OCI-LY1 (cell line): ENCODE measurements at regions not wholly inside any gene's neighbourhood (a gene's known extent, or its start where the extent isn't known, plus 50 kb on each side); places are given as distances from the start of the nearest gene placed in this dataset.

Source experiments
- EZH2 ChIP-seq: fragments of 200-600 bp; sonication (generic), shearing (Covaris generic); IDR thresholded peaks from 2 replicates; pipeline ENCODE4 v1.8.0; 2017; ENCODE audit warnings: borderline replicate concordance, mixed run types, mild to moderate bottlenecking, antibody characterized with exemption, low read length, moderate library complexity, mixed read lengths
- TF ChIP-seq, protein P1 (sequence below): fragments of 200-600 bp; sonication (generic), shearing (Covaris generic); IDR thresholded peaks from 2 replicates; pipeline ENCODE4 v1.5.1; 2017; ENCODE audit warnings: mild to moderate bottlenecking, antibody characterized with exemption, low read length, moderate library complexity, mixed read lengths

DNA sequence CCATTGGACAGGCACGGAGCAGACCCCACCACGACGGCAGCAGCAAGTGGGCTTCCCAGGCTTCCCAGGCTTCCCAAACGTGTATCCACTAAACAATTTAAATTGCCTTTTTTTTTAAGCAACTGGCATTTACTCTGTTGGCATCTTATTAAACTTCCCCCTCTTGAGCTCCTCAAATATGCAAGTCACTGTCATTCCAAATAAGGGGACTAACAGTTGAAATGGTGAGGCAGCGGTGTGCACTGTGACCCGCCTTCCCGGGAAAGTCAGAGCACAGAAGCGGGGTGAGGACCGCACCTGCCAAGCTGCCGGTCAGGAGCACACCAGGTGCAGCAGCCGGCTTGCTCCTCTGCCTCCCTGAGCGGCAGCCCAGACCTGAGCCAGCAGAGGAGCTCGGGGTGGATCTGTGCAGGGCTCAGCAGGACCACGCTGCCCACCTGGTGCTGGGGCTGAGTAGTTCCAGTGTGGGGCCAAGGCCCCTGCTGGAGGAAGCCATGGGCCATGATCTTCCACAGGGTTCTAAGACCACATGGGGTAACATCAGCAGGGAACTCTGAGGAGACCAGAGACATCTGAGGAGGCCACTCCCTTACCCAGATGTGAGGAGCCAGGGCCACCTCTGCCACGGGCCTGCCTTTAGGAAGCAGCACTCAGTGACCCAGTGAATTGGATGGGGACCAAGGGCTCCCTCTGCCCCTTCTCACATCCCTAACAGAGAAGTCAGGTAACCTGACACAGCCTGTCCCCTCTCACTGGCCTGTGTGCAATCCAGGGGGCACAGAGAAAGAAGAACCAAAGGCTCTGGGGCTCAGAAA lies 245.4 kb downstream of the NPHP4 start:
- TF ChIP-seq, protein P1, sequence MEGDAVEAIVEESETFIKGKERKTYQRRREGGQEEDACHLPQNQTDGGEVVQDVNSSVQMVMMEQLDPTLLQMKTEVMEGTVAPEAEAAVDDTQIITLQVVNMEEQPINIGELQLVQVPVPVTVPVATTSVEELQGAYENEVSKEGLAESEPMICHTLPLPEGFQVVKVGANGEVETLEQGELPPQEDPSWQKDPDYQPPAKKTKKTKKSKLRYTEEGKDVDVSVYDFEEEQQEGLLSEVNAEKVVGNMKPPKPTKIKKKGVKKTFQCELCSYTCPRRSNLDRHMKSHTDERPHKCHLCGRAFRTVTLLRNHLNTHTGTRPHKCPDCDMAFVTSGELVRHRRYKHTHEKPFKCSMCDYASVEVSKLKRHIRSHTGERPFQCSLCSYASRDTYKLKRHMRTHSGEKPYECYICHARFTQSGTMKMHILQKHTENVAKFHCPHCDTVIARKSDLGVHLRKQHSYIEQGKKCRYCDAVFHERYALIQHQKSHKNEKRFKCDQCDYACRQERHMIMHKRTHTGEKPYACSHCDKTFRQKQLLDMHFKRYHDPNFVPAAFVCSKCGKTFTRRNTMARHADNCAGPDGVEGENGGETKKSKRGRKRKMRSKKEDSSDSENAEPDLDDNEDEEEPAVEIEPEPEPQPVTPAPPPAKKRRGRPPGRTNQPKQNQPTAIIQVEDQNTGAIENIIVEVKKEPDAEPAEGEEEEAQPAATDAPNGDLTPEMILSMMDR, result no peak
- no peak for TF ChIP-seq EZH2
